Ovary (tissue), 7 donors: ENCODE measurements at regions not wholly inside any gene's neighbourhood (a gene's known extent, or its start where the extent isn't known, plus 50 kb on each side); places are given as distances from the start of the nearest gene placed in this dataset.

Source experiments
- DNase-seq, 5 donors: peaks; one replicate each; pipeline ENCODE4 v3.0.0-alpha.2; 2019 to 2020
- H3K27ac ChIP-seq, 2 donors: fragments of 200-600 bp; one replicate each; pipeline versions ENCODE4 v1.5.1 to v1.8.0; 2019 to 2022
- H3K27me3 ChIP-seq: fragments of 200-600 bp; one replicate; pipeline ENCODE4 v1.8.0; 2022
- H3K36me3 ChIP-seq: fragments of 200-600 bp; sonication (generic); one replicate; pipeline ENCODE4 v1.5.1; 2019
- H3K4me1 ChIP-seq: one replicate; pipeline ENCODE4 v1.8.1; 2013; ENCODE audit warnings: mild to moderate bottlenecking, moderate library complexity; ENCODE audit not compliant: insufficient read depth
- H3K4me3 ChIP-seq: fragments of 200-600 bp; sonication (generic); one replicate; pipeline ENCODE4 v1.5.1; 2017
- H3K9me3 ChIP-seq, 2 donors: fragments of 200-600 bp in 1 of 2; sonication (generic) in 1 of 2; one replicate each; pipeline versions ENCODE4 v1.5.1 to v1.8.1; 2013 to 2019; ENCODE audit warnings: mild to moderate bottlenecking in 1 of 2, moderate library complexity in 1 of 2
- EP300 ChIP-seq: sonication (generic); formaldehyde crosslinking; IDR thresholded peaks from one replicate; pipeline ENCODE4 v1.6.1; 2017; ENCODE audit warnings: antibody characterized with exemption
- POLR2A ChIP-seq: fragments of 450-650 bp; IDR thresholded peaks from one replicate; pipeline ENCODE4 v1.6.1; 2017; ENCODE audit warnings: antibody characterized with exemption, mild to moderate bottlenecking, moderate library complexity
- WGBS, 3 donors: extraction: QIAGEN DNeasy Blood & Tissue Kit in 1 of 3; methylation state at CpG; one replicate each; pipeline versions ENCODE4 v1.1.5 to v1.1.7; 2013 to 2017; 5-methylcytosine and 5-hydroxymethylcytosine counted together
- intact Hi-C, 4 donors: fragments of 100-400 bp; cut with DNase I; formaldehyde crosslinking; loops; one replicate each; pipeline versions ENCODE4 v1.11.0 to v1.15.1; 2022 to 2023
- TF ChIP-seq, protein P1 (sequence below), 3 donors: fragments of 450-650 bp in 2 of 3; fragments of 200-600 bp in 1 of 3; IDR thresholded peaks; one replicate each; pipeline versions ENCODE4 v1.5.1 to v1.8.0; 2016 to 2022; ENCODE audit warnings: antibody characterized with exemption in 3 of 3, mild to moderate bottlenecking in 1 of 3
- donor health status: DM: no; HTN: no; CAD: no; lungs with moderate emphysema.
- donor health status: DM: no; HTN: no; CAD: no.
- donor health status: Bipolar disorder and iron deficiency.
- donor health status: DM: no; HTN: no; CAD: no.
- donor health status: DM: yes; HTN: yes; CAD: no.

GRCh38 chr12:115204957-115205754 lies 521.2 kb upstream of the TBX3 start:
- TF ChIP-seq, protein P1, sequence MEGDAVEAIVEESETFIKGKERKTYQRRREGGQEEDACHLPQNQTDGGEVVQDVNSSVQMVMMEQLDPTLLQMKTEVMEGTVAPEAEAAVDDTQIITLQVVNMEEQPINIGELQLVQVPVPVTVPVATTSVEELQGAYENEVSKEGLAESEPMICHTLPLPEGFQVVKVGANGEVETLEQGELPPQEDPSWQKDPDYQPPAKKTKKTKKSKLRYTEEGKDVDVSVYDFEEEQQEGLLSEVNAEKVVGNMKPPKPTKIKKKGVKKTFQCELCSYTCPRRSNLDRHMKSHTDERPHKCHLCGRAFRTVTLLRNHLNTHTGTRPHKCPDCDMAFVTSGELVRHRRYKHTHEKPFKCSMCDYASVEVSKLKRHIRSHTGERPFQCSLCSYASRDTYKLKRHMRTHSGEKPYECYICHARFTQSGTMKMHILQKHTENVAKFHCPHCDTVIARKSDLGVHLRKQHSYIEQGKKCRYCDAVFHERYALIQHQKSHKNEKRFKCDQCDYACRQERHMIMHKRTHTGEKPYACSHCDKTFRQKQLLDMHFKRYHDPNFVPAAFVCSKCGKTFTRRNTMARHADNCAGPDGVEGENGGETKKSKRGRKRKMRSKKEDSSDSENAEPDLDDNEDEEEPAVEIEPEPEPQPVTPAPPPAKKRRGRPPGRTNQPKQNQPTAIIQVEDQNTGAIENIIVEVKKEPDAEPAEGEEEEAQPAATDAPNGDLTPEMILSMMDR (IDR thresholded peaks at IDR 0.05) = no peak
- TF ChIP-seq POLR2A (no peak), EP300 (no peak)
- H3K4me1 ChIP-seq = peaks cover 7% of the 10 kb centered on the region
- no peaks in the 10 kb centered on the region for H3K36me3 ChIP-seq
- no peaks in the 10 kb centered on the region for H3K27me3 ChIP-seq
- DNase-seq = peak in 2 of 5 donors; percentile 21 to 25
- H3K9me3 ChIP-seq = no peaks in the 10 kb centered on the region
- WGBS, 3 donors = 28 to 38% (median 32%) methylated on average over 10 of the region's 10 CpGs
- no peak overlapping the region for H3K27ac ChIP-seq
- intact Hi-C loops = no loop called here
- no peak overlapping the region for H3K4me3 ChIP-seq

- intact Hi-C loops = no loop called here
- TF ChIP-seq, protein P1 (IDR thresholded peaks at IDR 0.05) = no peak
- TF ChIP-seq POLR2A = no peak
- TF ChIP-seq EP300 = no peak
- peaks cover 7% of the 10 kb centered on the region for H3K4me1 ChIP-seq
- H3K9me3 ChIP-seq = no peaks in the 10 kb centered on the region
- peak overlapping the region in 1 of 2 donors; percentile 38 for H3K27ac ChIP-seq
- no peak overlapping the region for H3K4me3 ChIP-seq
- 14 to 17% (median 16%) methylated on average over 2 of the region's 2 CpGs for WGBS, 3 donors
- no peaks in the 10 kb centered on the region for H3K36me3 ChIP-seq
- no peak for DNase-seq
- no peaks in the 10 kb centered on the region for H3K27me3 ChIP-seq
Measured at GRCh38 chr12:115203701-115204100, 519.7 kb upstream of the TBX3 start.

GRCh38 chr12:115201966-115202365 lies 518.0 kb upstream of the TBX3 start:
- DNase-seq = no peak
- TF ChIP-seq, protein P1 (IDR thresholded peaks at IDR 0.05) = no peak
- TF ChIP-seq EP300 = no peak
- no peak for TF ChIP-seq POLR2A
- Histone ChIP-seq H3K9me3 (no peaks in the 10 kb centered on the region), H3K4me3 (no peak overlapping the region), H3K27me3 (no peaks in the 10 kb centered on the region), H3K4me1 (peaks cover 7% of the 10 kb centered on the region), H3K27ac (no peak overlapping the region), H3K36me3 (no peaks in the 10 kb centered on the region)
- 85 to 89% (median 87%) methylated on average over 3 of the region's 3 CpGs for WGBS, 3 donors
- intact Hi-C loops = no loop called here

GRCh38 chr12:115199831-115200230 lies 515.9 kb upstream of the TBX3 start:
- no peak for TF ChIP-seq EP300
- TF ChIP-seq, protein P1 (IDR thresholded peaks at IDR 0.05) = no peak
- TF ChIP-seq POLR2A = no peak
- Histone ChIP-seq H3K27ac (no peak overlapping the region), H3K27me3 (no peaks in the 10 kb centered on the region), H3K4me3 (no peak overlapping the region), H3K36me3 (no peaks in the 10 kb centered on the region), H3K4me1 (peaks cover 2% of the 10 kb centered on the region), H3K9me3 (no peaks in the 10 kb centered on the region)
- no peak for DNase-seq
- intact Hi-C loops = no loop called here
- WGBS, 3 donors = 83 to 96% (median 93%) methylated on average over 1 of the region's 1 CpG
